Activated CD4-positive, alpha-beta T cell treated with anti-CD3 and anti-CD28 coated beads, Interleukin-2, amount 10 ng/mL, durations not matched to agents 7 days and 5 days (primary cell): ENCODE measurements at regions not wholly inside any gene's neighbourhood (a gene's known extent, or its start where the extent isn't known, plus 50 kb on each side); places are given as distances from the start of the nearest gene placed in this dataset.

Source experiments
- CTCF ChIA-PET: fragments of 350-600 bp; sonication (Branson Sonifier 250); formaldehyde crosslinking; loops from one replicate; lab custom pipeline; 2021; ENCODE audit warnings: antibody characterized with exemption; lab: Charles Lee
- POLR2A ChIA-PET: fragments of 350-600 bp; sonication (Branson Sonifier 250); formaldehyde crosslinking; loops from one replicate; lab custom pipeline; 2021; ENCODE audit warnings: antibody characterized with exemption; lab: Charles Lee
- DNase-seq: peaks from one replicate; pipeline ENCODE4 v3.0.0-alpha.2; 2020
- H3K27ac Mint-ChIP-seq: one replicate; pipeline ENCODE4 v1.8.0; 2021; ENCODE audit warnings: mild to moderate bottlenecking, moderate library complexity, mixed read lengths
- H3K27me3 Mint-ChIP-seq: one replicate; pipeline ENCODE4 v1.8.0; 2021; ENCODE audit warnings: mixed read lengths
- H3K36me3 Mint-ChIP-seq: one replicate; pipeline ENCODE4 v1.8.0; 2021; ENCODE audit warnings: low read depth, mixed read lengths
- H3K4me1 Mint-ChIP-seq: one replicate; pipeline ENCODE4 v1.8.0; 2021; ENCODE audit warnings: mixed read lengths
- H3K4me3 Mint-ChIP-seq: one replicate; pipeline ENCODE4 v1.8.0; 2021; ENCODE audit warnings: mild to moderate bottlenecking, moderate library complexity, mixed read lengths
- H3K9me3 Mint-ChIP-seq: one replicate; pipeline ENCODE4 v1.8.0; 2021; ENCODE audit warnings: mixed read lengths

- H3K4me3 Mint-ChIP-seq: no peak overlapping the region
- H3K27ac Mint-ChIP-seq: no peak overlapping the region
- POLR2A ChIA-PET: no interaction called here
- DNase-seq: no peak
- H3K9me3 Mint-ChIP-seq: no peaks in the 10 kb centered on the region
- no peaks in the 10 kb centered on the region for H3K36me3 Mint-ChIP-seq
- CTCF ChIA-PET: no interaction called here
- no peaks in the 10 kb centered on the region for H3K4me1 Mint-ChIP-seq
- peaks cover 3% of the 10 kb centered on the region for H3K27me3 Mint-ChIP-seq
These were observed 129.5 kb upstream of the FSTL4 start for GRCh38 chr5:133741818-133742355.

DNA sequence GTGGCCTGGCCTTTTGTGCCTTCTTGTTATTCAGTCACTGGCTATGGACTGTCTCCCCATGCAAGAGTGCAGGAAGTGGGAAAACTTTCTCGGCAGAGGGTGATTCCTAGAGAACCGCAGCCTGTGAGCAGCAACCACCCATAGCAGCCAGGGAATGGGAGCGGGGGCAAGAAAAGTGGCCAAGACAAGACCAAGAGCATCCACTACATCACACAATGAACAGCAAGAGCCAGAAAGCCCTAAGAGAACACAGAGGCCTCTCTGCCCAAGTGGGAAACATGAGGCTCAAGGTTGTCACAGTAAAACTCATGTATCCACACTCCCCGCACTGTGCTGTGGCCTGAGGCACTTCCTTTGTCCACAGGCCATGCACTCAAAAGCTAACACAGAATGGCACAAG is 129.1 kb upstream of the FSTL4 start:
- H3K27me3 Mint-ChIP-seq: peaks cover 3% of the 10 kb centered on the region
- no peak for DNase-seq
- ChIA-PET POLR2A (no interaction called here), CTCF (no interaction called here)
- no peaks in the 10 kb centered on the region for H3K9me3 Mint-ChIP-seq
- H3K36me3 Mint-ChIP-seq: no peaks in the 10 kb centered on the region
- H3K4me1 Mint-ChIP-seq: no peaks in the 10 kb centered on the region
- H3K27ac Mint-ChIP-seq: no peak overlapping the region
- no peak overlapping the region for H3K4me3 Mint-ChIP-seq

GRCh38 chr5:133739181-133739780 is 126.9 kb upstream of the FSTL4 start:
- ChIA-PET CTCF (interaction anchor here (0.6 kb wide), 1 partner anchor 162 kb away, joined by 3 read pairs; no protein-coding TSS in a partner anchor), POLR2A (no interaction called here)
- Mint-ChIP-seq H3K27ac (no peak overlapping the region), H3K4me3 (no peak overlapping the region), H3K27me3 (peaks cover 3% of the 10 kb centered on the region), H3K36me3 (no peaks in the 10 kb centered on the region), H3K4me1 (no peaks in the 10 kb centered on the region), H3K9me3 (no peaks in the 10 kb centered on the region)
- DNase-seq: no peak

- no peak overlapping the region for H3K4me3 Mint-ChIP-seq
- no peak overlapping the region for H3K27ac Mint-ChIP-seq
- POLR2A ChIA-PET: no interaction called here
- H3K9me3 Mint-ChIP-seq: no peaks in the 10 kb centered on the region
- CTCF ChIA-PET: no interaction called here
- no peaks in the 10 kb centered on the region for H3K4me1 Mint-ChIP-seq
- H3K36me3 Mint-ChIP-seq: no peaks in the 10 kb centered on the region
- no peak for DNase-seq
- H3K27me3 Mint-ChIP-seq: peaks cover 4% of the 10 kb centered on the region
These were observed 125.9 kb upstream of the FSTL4 start for GRCh38 chr5:133738271-133738670.

- Mint-ChIP-seq H3K9me3 (no peaks in the 10 kb centered on the region), H3K27me3 (peaks cover 4% of the 10 kb centered on the region), H3K27ac (no peak overlapping the region), H3K36me3 (no peaks in the 10 kb centered on the region), H3K4me1 (no peaks in the 10 kb centered on the region), H3K4me3 (no peak overlapping the region)
- CTCF ChIA-PET: no interaction called here
- DNase-seq: no peak
- POLR2A ChIA-PET: no interaction called here
These were observed 124.2 kb upstream of the FSTL4 start for GRCh38 chr5:133736512-133736911.

- no peaks in the 10 kb centered on the region for H3K36me3 Mint-ChIP-seq
- no peak for DNase-seq
- H3K4me3 Mint-ChIP-seq: no peak overlapping the region
- peaks cover 4% of the 10 kb centered on the region for H3K27me3 Mint-ChIP-seq
- no peak overlapping the region for H3K27ac Mint-ChIP-seq
- no peaks in the 10 kb centered on the region for H3K9me3 Mint-ChIP-seq
- POLR2A ChIA-PET: no interaction called here
- no peaks in the 10 kb centered on the region for H3K4me1 Mint-ChIP-seq
- CTCF ChIA-PET: no interaction called here
These were observed 123.0 kb upstream of the FSTL4 start for GRCh38 chr5:133735346-133735745.

GRCh38 chr5:133734916-133735315 is 122.6 kb upstream of the FSTL4 start:
- ChIA-PET CTCF (no interaction called here), POLR2A (no interaction called here)
- H3K4me1 Mint-ChIP-seq: no peaks in the 10 kb centered on the region
- H3K27me3 Mint-ChIP-seq: peaks cover 4% of the 10 kb centered on the region
- H3K36me3 Mint-ChIP-seq: no peaks in the 10 kb centered on the region
- DNase-seq: no peak
- no peak overlapping the region for H3K4me3 Mint-ChIP-seq
- no peak overlapping the region for H3K27ac Mint-ChIP-seq
- no peaks in the 10 kb centered on the region for H3K9me3 Mint-ChIP-seq

DNA sequence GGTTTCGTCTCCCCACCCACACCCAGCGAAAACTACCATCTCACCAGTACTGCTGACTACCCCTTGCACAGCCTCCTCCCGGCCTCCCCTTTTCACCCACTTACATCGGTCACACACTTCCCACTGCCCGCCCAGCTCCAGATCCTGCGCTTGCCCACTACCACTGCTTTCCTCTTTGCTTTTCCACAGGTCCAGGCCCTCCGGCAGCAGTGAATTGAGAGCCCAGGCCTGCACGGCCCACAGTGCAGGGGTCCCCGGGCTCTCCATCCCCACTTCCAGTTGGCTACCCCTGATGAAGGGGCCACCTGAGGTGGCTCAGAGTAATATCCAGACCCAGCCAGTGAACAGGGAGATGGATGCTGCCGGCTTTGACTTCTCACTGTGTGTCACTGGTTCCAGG is 120.2 kb upstream of the FSTL4 start:
- Mint-ChIP-seq H3K27ac (no peak overlapping the region), H3K4me3 (no peak overlapping the region), H3K36me3 (no peaks in the 10 kb centered on the region), H3K27me3 (peaks cover 9% of the 10 kb centered on the region), H3K4me1 (no peaks in the 10 kb centered on the region), H3K9me3 (peaks cover 3% of the 10 kb centered on the region)
- ChIA-PET CTCF (no interaction called here), POLR2A (no interaction called here)
- DNase-seq: no peak

DNA sequence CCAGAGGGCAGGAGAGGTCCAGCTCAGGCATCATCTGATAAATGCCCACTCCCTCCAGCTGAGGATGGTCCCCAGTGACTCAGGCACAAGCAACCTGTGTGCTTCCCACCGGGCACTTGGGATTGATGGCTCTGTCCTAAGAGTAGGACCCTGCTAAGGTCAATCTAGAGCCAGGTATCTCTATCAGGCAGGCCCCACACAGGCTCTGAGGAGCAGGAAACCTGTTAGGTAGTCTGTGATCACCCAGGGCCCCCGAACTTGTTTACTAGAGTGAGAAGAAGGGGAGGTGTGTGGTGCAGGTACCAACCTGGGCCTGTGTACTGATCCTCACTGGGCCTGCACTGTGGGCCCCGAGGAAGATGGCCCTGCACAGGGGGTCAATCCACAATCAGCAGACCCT is 119.6 kb upstream of the FSTL4 start:
- Mint-ChIP-seq H3K27me3 (peaks cover 11% of the 10 kb centered on the region), H3K36me3 (no peaks in the 10 kb centered on the region), H3K27ac (no peak overlapping the region), H3K4me3 (no peak overlapping the region), H3K4me1 (no peaks in the 10 kb centered on the region), H3K9me3 (peaks cover 3% of the 10 kb centered on the region)
- ChIA-PET POLR2A (no interaction called here), CTCF (no interaction called here)
- no peak for DNase-seq

- ChIA-PET CTCF (interaction anchor here (0.9 kb wide), 1 partner anchor 19 kb away, joined by 3 read pairs; no protein-coding TSS in a partner anchor), POLR2A (no interaction called here)
- DNase-seq: no peak
These were observed 118.5 kb upstream of the FSTL4 start for GRCh38 chr5:133730866-133731265.

DNA sequence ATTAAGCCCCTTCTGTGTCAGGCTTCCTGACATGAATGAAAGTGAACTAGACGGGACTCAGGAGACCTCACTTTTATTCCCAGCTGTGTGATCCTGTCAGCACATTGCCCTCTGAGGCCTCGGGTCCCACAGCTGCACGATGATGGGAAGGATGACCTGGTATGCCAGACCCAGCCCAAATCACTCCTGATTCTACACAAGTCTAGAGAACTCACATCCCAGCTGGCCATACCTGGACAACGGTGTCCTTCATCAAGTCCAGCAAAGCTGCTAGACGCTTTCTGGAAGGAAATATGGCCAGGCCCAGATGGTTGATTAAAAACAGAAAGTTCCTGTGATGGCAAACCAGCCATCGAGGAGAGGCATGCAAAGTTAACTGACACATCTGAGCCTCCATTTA is 118.0 kb upstream of the FSTL4 start:
- Mint-ChIP-seq H3K9me3 (peaks cover 3% of the 10 kb centered on the region), H3K27ac (no peak overlapping the region), H3K4me3 (no peak overlapping the region), H3K4me1 (no peaks in the 10 kb centered on the region), H3K27me3 (peaks cover 15% of the 10 kb centered on the region), H3K36me3 (no peaks in the 10 kb centered on the region)
- POLR2A ChIA-PET: no interaction called here
- no peak for DNase-seq
- CTCF ChIA-PET: interaction anchor here (0.9 kb wide), 1 partner anchor 19 kb away, joined by 3 read pairs; no protein-coding TSS in a partner anchor

More at GRCh38 chr5:133730866-133731265, 118.5 kb upstream of the FSTL4 start:
- Mint-ChIP-seq H3K4me3 (no peak overlapping the region), H3K36me3 (no peaks in the 10 kb centered on the region), H3K27me3 (peaks cover 15% of the 10 kb centered on the region), H3K4me1 (no peaks in the 10 kb centered on the region), H3K9me3 (peaks cover 3% of the 10 kb centered on the region), H3K27ac (no peak overlapping the region)

DNA sequence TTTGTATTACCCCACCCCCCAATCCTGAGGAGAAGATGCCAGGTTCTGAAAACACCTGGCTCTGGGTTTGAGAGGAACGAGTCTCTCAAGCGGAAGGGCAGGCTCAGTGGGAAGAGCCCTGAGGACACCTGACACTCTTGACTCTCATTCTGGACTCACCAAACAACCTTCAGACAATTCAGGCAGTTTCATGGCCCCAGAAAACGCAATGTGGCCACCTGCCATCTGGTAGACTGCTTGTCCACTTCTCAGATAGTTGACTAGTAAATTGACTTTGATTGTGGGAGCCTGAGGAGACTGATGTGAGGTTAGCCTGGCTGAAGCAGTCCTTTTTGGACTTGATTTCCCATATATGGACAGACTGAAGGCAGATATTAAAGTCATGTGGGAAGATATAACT is 117.5 kb upstream of the FSTL4 start:
- Mint-ChIP-seq H3K27me3 (peaks cover 15% of the 10 kb centered on the region), H3K4me1 (no peaks in the 10 kb centered on the region), H3K27ac (no peak overlapping the region), H3K4me3 (no peak overlapping the region), H3K36me3 (no peaks in the 10 kb centered on the region), H3K9me3 (peaks cover 3% of the 10 kb centered on the region)
- ChIA-PET CTCF (no interaction called here), POLR2A (no interaction called here)
- DNase-seq: no peak

GRCh38 chr5:133728475-133728874 is 116.1 kb upstream of the FSTL4 start:
- Mint-ChIP-seq H3K27me3 (peaks cover 11% of the 10 kb centered on the region), H3K4me1 (no peaks in the 10 kb centered on the region), H3K27ac (no peak overlapping the region), H3K4me3 (no peak overlapping the region), H3K9me3 (peaks cover 3% of the 10 kb centered on the region), H3K36me3 (no peaks in the 10 kb centered on the region)
- ChIA-PET CTCF (interaction anchor here (0.7 kb wide), 1 partner anchor 621 kb away, joined by 3 read pairs; no protein-coding TSS in a partner anchor), POLR2A (no interaction called here)
- DNase-seq: no peak

GRCh38 chr5:133727636-133728035 is 115.3 kb upstream of the FSTL4 start:
- Mint-ChIP-seq H3K27ac (no peak overlapping the region), H3K4me1 (no peaks in the 10 kb centered on the region), H3K27me3 (peaks cover 11% of the 10 kb centered on the region), H3K9me3 (peaks cover 8% of the 10 kb centered on the region), H3K4me3 (no peak overlapping the region), H3K36me3 (no peaks in the 10 kb centered on the region)
- no peak for DNase-seq
- CTCF ChIA-PET: interaction anchor here (1.7 kb wide), 1 partner anchor 27 kb away, joined by 3 read pairs; no protein-coding TSS in a partner anchor
- POLR2A ChIA-PET: no interaction called here
